OCI-LY3 (cell line): ENCODE measurements at regions not wholly inside any gene's neighbourhood (a gene's known extent, or its start where the extent isn't known, plus 50 kb on each side); places are given as distances from the start of the nearest gene placed in this dataset.

Source experiments
- CTCF ChIP-seq: fragments of 200-600, 300-600 bp; sonication (generic); IDR thresholded peaks from 2 replicates; pipeline ENCODE4 v1.5.1; 2014; ENCODE audit warnings: antibody characterized with exemption, low read length, low read depth
- EZH2phosphoT487 ChIP-seq: fragments of 200-600 bp; shearing (Covaris generic); IDR thresholded peaks from 2 replicates; pipeline ENCODE4 v1.6.1; 2018; ENCODE audit warnings: antibody characterized with exemption, mixed run types, low read depth

GRCh38 chr10:125424191-125424847, 258.6 kb downstream of the TEX36 start:
- TF ChIP-seq CTCF (no peak), EZH2phosphoT487 (no peak)
